Astrocyte (in vitro differentiated cells and primary cell): ENCODE measurements at regions not wholly inside any gene's neighbourhood (a gene's known extent, or its start where the extent isn't known, plus 50 kb on each side); places are given as distances from the start of the nearest gene placed in this dataset.
"Not testable (repeated sequence)": the region's sequence is repeated elsewhere in the genome, so short reads cannot be mapped to it uniquely, and the experiment has no call there.

Experiments used
- EZH2 ChIP-seq: IDR thresholded peaks from 2 replicates; pipeline ENCODE4 v1.6.1; 2012; ENCODE audit warnings: mild to moderate bottlenecking, low read length, inconsistent platforms; ENCODE audit not compliant: insufficient read depth
- TF ChIP-seq, protein P1 (sequence below): IDR thresholded peaks from 2 replicates; pipeline ENCODE4 v1.5.1; 2011; ENCODE audit warnings: low read depth, mild to moderate bottlenecking, inconsistent platforms, low read length, moderate library complexity; ENCODE audit not compliant: insufficient read depth

DNA sequence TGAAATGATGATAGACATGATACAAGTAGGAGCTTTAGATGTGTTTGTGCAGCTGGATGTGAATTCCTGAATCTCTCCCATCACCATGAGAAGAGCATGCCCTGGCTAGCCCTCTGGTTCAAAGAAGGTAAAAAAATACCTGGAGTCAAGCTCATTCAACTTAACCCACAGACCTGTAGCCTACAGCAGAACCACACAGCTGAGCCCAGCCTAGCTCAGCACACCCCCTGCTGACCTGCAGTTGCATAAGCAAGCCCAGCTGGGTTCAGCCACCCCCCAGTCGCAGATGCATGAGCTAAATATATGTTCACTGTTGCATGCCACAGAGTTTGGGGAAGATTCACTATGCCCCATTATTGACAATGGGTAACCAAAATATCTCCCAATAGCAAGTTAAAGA lies 200.2 kb downstream of the NPIPA8 start:
- TF ChIP-seq, protein P1, sequence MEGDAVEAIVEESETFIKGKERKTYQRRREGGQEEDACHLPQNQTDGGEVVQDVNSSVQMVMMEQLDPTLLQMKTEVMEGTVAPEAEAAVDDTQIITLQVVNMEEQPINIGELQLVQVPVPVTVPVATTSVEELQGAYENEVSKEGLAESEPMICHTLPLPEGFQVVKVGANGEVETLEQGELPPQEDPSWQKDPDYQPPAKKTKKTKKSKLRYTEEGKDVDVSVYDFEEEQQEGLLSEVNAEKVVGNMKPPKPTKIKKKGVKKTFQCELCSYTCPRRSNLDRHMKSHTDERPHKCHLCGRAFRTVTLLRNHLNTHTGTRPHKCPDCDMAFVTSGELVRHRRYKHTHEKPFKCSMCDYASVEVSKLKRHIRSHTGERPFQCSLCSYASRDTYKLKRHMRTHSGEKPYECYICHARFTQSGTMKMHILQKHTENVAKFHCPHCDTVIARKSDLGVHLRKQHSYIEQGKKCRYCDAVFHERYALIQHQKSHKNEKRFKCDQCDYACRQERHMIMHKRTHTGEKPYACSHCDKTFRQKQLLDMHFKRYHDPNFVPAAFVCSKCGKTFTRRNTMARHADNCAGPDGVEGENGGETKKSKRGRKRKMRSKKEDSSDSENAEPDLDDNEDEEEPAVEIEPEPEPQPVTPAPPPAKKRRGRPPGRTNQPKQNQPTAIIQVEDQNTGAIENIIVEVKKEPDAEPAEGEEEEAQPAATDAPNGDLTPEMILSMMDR = not testable (repeated sequence)
- not testable (repeated sequence) for TF ChIP-seq EZH2
